Body of pancreas (tissue), 4 donors: ENCODE measurements at regions not wholly inside any gene's neighbourhood (a gene's known extent, or its start where the extent isn't known, plus 50 kb on each side); places are given as distances from the start of the nearest gene placed in this dataset.
"Not testable (repeated sequence)": the region's sequence is repeated elsewhere in the genome, so short reads cannot be mapped to it uniquely, and the experiment has no call there.

ENCODE experiments used
- ATAC-seq: fragments of 150-250 bp; one replicate; pipeline ENCODE4 v1.9.1; 2016
- DNase-seq, 4 donors: peaks; one replicate each; pipeline ENCODE4 v3.0.0-alpha.2; 2019
- H3K27ac ChIP-seq, 4 donors: fragments of 200-600 bp; sonication (generic); 1 replicate in 3 of 4; 2 replicates in 1 of 4; pipeline versions ENCODE4 v1.5.1 to v1.6.1; 2016 to 2019; ENCODE audit warnings: mild to moderate bottlenecking in 1 of 4, mixed read lengths in 1 of 4, moderate library complexity in 1 of 4
- H3K27me3 ChIP-seq, 2 donors: fragments of 200-600 bp; sonication (generic); one replicate each; pipeline ENCODE4 v1.6.0; 2016; ENCODE audit warnings: mild to moderate bottlenecking in 1 of 2
- H3K36me3 ChIP-seq, 2 donors: fragments of 200-600 bp; sonication (generic); replicated peaks in 1 of 2; 2 replicates each; pipeline ENCODE4 v1.5.1; 2016; ENCODE audit warnings: low read depth in 2 of 2; ENCODE audit not compliant: insufficient read depth in 1 of 2
- H3K4me1 ChIP-seq: fragments of 200-600 bp; sonication (generic); one replicate; pipeline ENCODE4 v1.6.0; 2016
- H3K4me3 ChIP-seq, 2 donors: fragments of 200-600 bp; sonication (generic); 1 replicate in 1 of 2; 2 replicates in 1 of 2; pipeline ENCODE4 v1.5.1; 2016 to 2019
- H3K9me3 ChIP-seq, 3 donors: fragments of 200-600 bp; sonication (generic); 1 replicate in 2 of 3; 2 replicates in 1 of 3; pipeline ENCODE4 v1.5.1; 2016
- CTCF ChIP-seq, 7 experiments: fragments of 450-650 bp in 4 of 7; fragments of 200-600 bp in 3 of 7; sonication (generic) in 3 of 7; IDR thresholded peaks; one replicate each; pipeline ENCODE4 v1.5.1; 2016 to 2019; ENCODE audit warnings: antibody characterized with exemption in 7 of 7
- POLR2A ChIP-seq, 3 donors: fragments of 450-650 bp; IDR thresholded peaks; one replicate each; pipeline ENCODE4 v1.6.1; 2016; ENCODE audit warnings: antibody characterized with exemption in 3 of 3, mild to moderate bottlenecking in 2 of 3
- WGBS, 2 donors: methylation state at CpG; one replicate each; pipeline ENCODE4 v1.1.5; 2017; 5-methylcytosine and 5-hydroxymethylcytosine counted together
- intact Hi-C: fragments of 100-400 bp; cut with DNase I; formaldehyde crosslinking; loops from one replicate; pipeline ENCODE4 v1.15.1; 2023

- H3K36me3 ChIP-seq, result no peaks in the 10 kb centered on the region
- H3K27ac ChIP-seq, result no peak overlapping the region
- ATAC-seq (no peak), DNase-seq (no peak)
- H3K27me3 ChIP-seq, result no peaks in the 10 kb centered on the region
- no peaks in the 10 kb centered on the region for H3K4me1 ChIP-seq
- TF ChIP-seq CTCF (IDR thresholded peaks at IDR 0.05) (no peak), POLR2A (IDR thresholded peaks at IDR 0.05) (no peak)
- no peaks in the 10 kb centered on the region for H3K9me3 ChIP-seq
- WGBS, 2 donors, result 75 to 78% methylated on average over 8 to 9 of the region's 9 CpGs
- H3K4me3 ChIP-seq, result no peak overlapping the region
- intact Hi-C loops, result no loop called here
Measured at GRCh38 chr4:132227151-132227856, 921.8 kb upstream of the PCDH10 start.

GRCh38 chr4:132227857-132228165 lies 921.3 kb upstream of the PCDH10 start:
- H3K27ac ChIP-seq, H3K27me3 ChIP-seq, intact Hi-C loops, H3K36me3 ChIP-seq, H3K4me1 ChIP-seq, H3K9me3 ChIP-seq, H3K4me3 ChIP-seq: not testable (repeated sequence)
- DNase-seq (peak; percentile 38 to 57 (median 51)), ATAC-seq (peak; percentile 53)
- peak in 5 of 7 experiments; percentile 22 to 43 (median 37) for TF ChIP-seq CTCF (IDR thresholded peaks at IDR 0.05)
- 62 to 64% methylated on average over 11 of the region's 11 CpGs for WGBS, 2 donors

GRCh38 chr4:132228676-132229075 lies 920.4 kb upstream of the PCDH10 start:
- no peaks in the 10 kb centered on the region for H3K4me1 ChIP-seq
- no peak overlapping the region for H3K27ac ChIP-seq
- H3K4me3 ChIP-seq, result no peak overlapping the region
- TF ChIP-seq POLR2A (IDR thresholded peaks at IDR 0.05), result no peak
- no peak for TF ChIP-seq CTCF (IDR thresholded peaks at IDR 0.05)
- no peaks in the 10 kb centered on the region for H3K36me3 ChIP-seq
- H3K27me3 ChIP-seq, result no peaks in the 10 kb centered on the region
- no peaks in the 10 kb centered on the region for H3K9me3 ChIP-seq
- intact Hi-C loops, result no loop called here
- ATAC-seq, result no peak
- no peak for DNase-seq

- no peaks in the 10 kb centered on the region for H3K9me3 ChIP-seq
- DNase-seq (no peak), ATAC-seq (no peak)
- no peak overlapping the region for H3K27ac ChIP-seq
- WGBS, 2 donors, result 70 to 77% methylated on average over 6 of the region's 6 CpGs
- H3K36me3 ChIP-seq, result no peaks in the 10 kb centered on the region
- no peaks in the 10 kb centered on the region for H3K4me1 ChIP-seq
- no peak overlapping the region for H3K4me3 ChIP-seq
- intact Hi-C loops, result no loop called here
- no peak for TF ChIP-seq POLR2A (IDR thresholded peaks at IDR 0.05)
- TF ChIP-seq CTCF (IDR thresholded peaks at IDR 0.05), result no peak
- no peaks in the 10 kb centered on the region for H3K27me3 ChIP-seq
Measured at GRCh38 chr4:132230025-132230424, 919.1 kb upstream of the PCDH10 start.

- TF ChIP-seq CTCF (IDR thresholded peaks at IDR 0.05), result no peak
- TF ChIP-seq POLR2A (IDR thresholded peaks at IDR 0.05), result no peak
- Histone ChIP-seq H3K4me3 (no peak overlapping the region), H3K4me1 (no peaks in the 10 kb centered on the region), H3K9me3 (no peaks in the 10 kb centered on the region), H3K27ac (no peak overlapping the region), H3K36me3 (no peaks in the 10 kb centered on the region), H3K27me3 (no peaks in the 10 kb centered on the region)
- no peak for ATAC-seq
- intact Hi-C loops, result no loop called here
- WGBS, 2 donors, result 6 to 48% methylated on average over 1 of the region's 1 CpG
- DNase-seq, result no peak
Measured at GRCh38 chr4:132238697-132239096, 910.4 kb upstream of the PCDH10 start.
